Ishikawa (cell line): ENCODE measurements at regions not wholly inside any gene's neighbourhood (a gene's known extent, or its start where the extent isn't known, plus 50 kb on each side); places are given as distances from the start of the nearest gene placed in this dataset.

Experiments used
- CEBPB ChIP-seq: IDR thresholded peaks from 2 replicates; pipeline ENCODE4 v1.6.1; 2012
- CREB1 ChIP-seq: IDR thresholded peaks from 2 replicates; pipeline ENCODE4 v1.6.1; 2012; ENCODE audit warnings: low read depth
- EP300 ChIP-seq: IDR thresholded peaks from 2 replicates; pipeline ENCODE4 v1.6.1; 2012; ENCODE audit warnings: borderline replicate concordance
- FOXM1 ChIP-seq: IDR thresholded peaks from 2 replicates; pipeline ENCODE4 v1.6.1; 2012; ENCODE audit warnings: low read depth, borderline replicate concordance
- RAD21 ChIP-seq: IDR thresholded peaks from 2 replicates; pipeline ENCODE4 v1.6.1; 2012; ENCODE audit warnings: low read depth
- TAF1 ChIP-seq: IDR thresholded peaks from 2 replicates; pipeline ENCODE4 v1.6.1; 2012; ENCODE audit warnings: low read depth, mild to moderate bottlenecking
- TCF12 ChIP-seq: IDR thresholded peaks from 2 replicates; pipeline ENCODE4 v1.6.1; 2012; ENCODE audit warnings: low read depth
- TEAD4 ChIP-seq: IDR thresholded peaks from 2 replicates; pipeline ENCODE4 v1.6.1; 2012
- YY1 ChIP-seq: IDR thresholded peaks from 2 replicates; pipeline ENCODE4 v1.6.1; 2012; ENCODE audit warnings: low read depth
- TF ChIP-seq, protein P1 (sequence below): IDR thresholded peaks from 2 replicates; pipeline ENCODE4 v1.6.1; 2012

DNA sequence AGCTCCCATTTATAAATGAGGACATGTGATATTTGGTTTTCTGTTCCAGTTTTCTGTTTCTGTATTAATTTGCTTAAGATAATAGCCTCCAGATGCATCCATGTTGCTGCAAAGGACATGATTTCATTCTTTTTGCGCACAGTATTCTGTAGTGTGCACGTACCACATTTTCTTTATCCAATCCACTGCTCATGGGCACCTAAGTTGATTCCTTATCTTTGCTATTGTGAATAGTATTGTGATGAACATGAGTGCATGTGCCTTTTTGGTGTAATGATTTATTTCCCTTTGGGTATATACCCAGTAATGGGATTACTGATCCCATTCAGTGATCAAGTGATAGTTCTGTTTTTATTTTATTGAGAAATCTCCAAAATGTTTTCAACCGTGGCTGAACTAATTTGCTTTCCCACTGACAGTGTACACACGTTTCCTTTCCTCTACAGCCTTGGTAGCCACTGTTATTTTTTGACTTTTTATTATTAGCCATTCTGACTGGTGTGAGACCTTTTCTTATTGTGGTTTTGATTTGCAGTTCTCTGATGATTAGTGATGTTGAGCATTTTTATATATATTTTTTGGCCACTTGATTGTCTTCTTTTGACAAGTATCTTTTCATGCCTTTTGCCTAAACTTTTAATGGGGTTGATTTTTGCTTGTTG, 226.0 kb upstream of the ANO3 start:
- no peak for TF ChIP-seq TEAD4
- TF ChIP-seq CEBPB = no peak
- TF ChIP-seq TCF12 = no peak
- no peak for TF ChIP-seq YY1
- no peak for TF ChIP-seq TAF1
- no peak for TF ChIP-seq RAD21
- TF ChIP-seq, protein P1, sequence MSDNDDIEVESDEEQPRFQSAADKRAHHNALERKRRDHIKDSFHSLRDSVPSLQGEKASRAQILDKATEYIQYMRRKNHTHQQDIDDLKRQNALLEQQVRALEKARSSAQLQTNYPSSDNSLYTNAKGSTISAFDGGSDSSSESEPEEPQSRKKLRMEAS = no peak
- TF ChIP-seq EP300 = no peak
- TF ChIP-seq CREB1 = no peak
- TF ChIP-seq FOXM1 = no peak
